ENCODE measurements at regions not wholly inside any gene's neighbourhood (a gene's known extent, or its start where the extent isn't known, plus 50 kb on each side); places are given as distances from the start of the nearest gene placed in this dataset.

GRCh38 chr6:47924001-47924400, 142.2 kb downstream of the OPN5 start:
- no peak for DNase-seq

- DNase-seq: no peak
Observed at GRCh38 chr6:47922391-47922790, 140.6 kb downstream of the OPN5 start.

- DNase-seq: no peak
Observed at GRCh38 chr6:47919875-47920274, 138.0 kb downstream of the OPN5 start.

GRCh38 chr6:47917811-47918210, 136.0 kb downstream of the OPN5 start:
- DNase-seq: no peak

GRCh38 chr6:47917202-47917601, 135.4 kb downstream of the OPN5 start:
- DNase-seq: no peak

GRCh38 chr6:47915017-47915416, 133.2 kb downstream of the OPN5 start:
- DNase-seq: no peak

- DNase-seq: no peak
Observed at GRCh38 chr6:47908271-47908670, 126.4 kb downstream of the OPN5 start.

- no peak for DNase-seq
Observed at GRCh38 chr6:47905717-47906116, 123.9 kb downstream of the OPN5 start.

- no peak for DNase-seq
Observed at GRCh38 chr6:47897247-47897646, 115.4 kb downstream of the OPN5 start.

GRCh38 chr6:47890326-47890875, 108.6 kb downstream of the OPN5 start:
- DNase-seq: no peak

- no peak for DNase-seq
Observed at GRCh38 chr6:47879015-47879414, 97.2 kb downstream of the OPN5 start.
